CD14-positive monocyte (primary cell): ENCODE measurements at regions not wholly inside any gene's neighbourhood (a gene's known extent, or its start where the extent isn't known, plus 50 kb on each side); places are given as distances from the start of the nearest gene placed in this dataset.

Experiments used
- DNase-seq, 3 donors: peaks; one replicate each; pipeline ENCODE4 v3.0.0-alpha.2; 2011 to 2022
- H2AFZ ChIP-seq: 2 replicates; pipeline ENCODE4 v1.6.0; 2012; ENCODE audit warnings: mild to moderate bottlenecking, low read depth, low read length, inconsistent platforms; ENCODE audit not compliant: insufficient read depth, poor library complexity, severe bottlenecking
- H3K27ac ChIP-seq, 2 donors: 1 replicate in 1 of 2; 2 replicates in 1 of 2; pipeline ENCODE4 v1.5.1; 2012 to 2013; ENCODE audit warnings: low read length in 2 of 2, control low read depth in 1 of 2, inconsistent platforms in 1 of 2, low read depth in 1 of 2, mild to moderate bottlenecking in 1 of 2
- H3K27me3 ChIP-seq, 2 donors: one replicate each; pipeline versions ENCODE4 v1.6.0 to v1.6.1; 2011 to 2013; ENCODE audit warnings: low read length in 2 of 2; ENCODE audit not compliant: control insufficient read depth in 2 of 2, insufficient read depth in 2 of 2
- H3K36me3 ChIP-seq, 2 donors: replicated peaks in 1 of 2; 1 replicate in 1 of 2; 2 replicates in 1 of 2; pipeline versions ENCODE4 v1.5.1 to v1.6.1; 2012 to 2013; ENCODE audit warnings: low read length in 2 of 2, control low read depth in 1 of 2, inconsistent platforms in 1 of 2, mild to moderate bottlenecking in 1 of 2; ENCODE audit not compliant: insufficient read depth in 2 of 2, control insufficient read depth in 1 of 2
- H3K4me1 ChIP-seq, 2 donors: 1 replicate in 1 of 2; 2 replicates in 1 of 2; pipeline versions ENCODE4 v1.5.1 to v1.6.1; 2012 to 2013; ENCODE audit warnings: low read length in 2 of 2, control low read depth in 1 of 2, inconsistent platforms in 1 of 2, mild to moderate bottlenecking in 1 of 2, moderate library complexity in 1 of 2; ENCODE audit not compliant: insufficient read depth in 2 of 2, control insufficient read depth in 1 of 2
- H3K4me2 ChIP-seq: replicated peaks from 2 replicates; pipeline ENCODE3; 2012; ENCODE audit warnings: low read length, moderate library complexity, mild to moderate bottlenecking; ENCODE audit not compliant: poor library complexity, severe bottlenecking; ENCODE audit errors: extremely low read depth
- H3K4me3 ChIP-seq, 3 experiments: fragments of 200-600 bp in 1 of 3; sonication (generic) in 1 of 3; replicated peaks in 1 of 3; 1 replicate in 2 of 3; 2 replicates in 1 of 3; pipeline ENCODE4 v1.5.1; 2011 to 2013; ENCODE audit warnings: low read length in 3 of 3, mild to moderate bottlenecking in 3 of 3, control low read depth in 2 of 3, low read depth in 2 of 3, inconsistent platforms in 1 of 3, moderate library complexity in 1 of 3
- H3K79me2 ChIP-seq: 2 replicates; pipeline ENCODE4 v1.6.0; 2012; ENCODE audit warnings: mild to moderate bottlenecking, control low read depth, inconsistent platforms, low read length, moderate library complexity; ENCODE audit not compliant: insufficient read depth
- H3K9ac ChIP-seq: 2 replicates; pipeline ENCODE4 v1.6.0; 2017; ENCODE audit warnings: low read length, mild to moderate bottlenecking; ENCODE audit not compliant: insufficient read depth, poor library complexity, severe bottlenecking
- H3K9me3 ChIP-seq, 2 donors: replicated peaks in 1 of 2; 1 replicate in 1 of 2; 2 replicates in 1 of 2; pipeline versions ENCODE4 v1.5.1 to v1.6.1; 2012 to 2013; ENCODE audit warnings: low read length in 2 of 2, control low read depth in 1 of 2; ENCODE audit not compliant: control insufficient read depth in 1 of 2, insufficient read depth in 1 of 2
- H4K20me1 ChIP-seq: 2 replicates; pipeline ENCODE4 v1.6.0; 2012; ENCODE audit warnings: mild to moderate bottlenecking, low read length, control low read depth, moderate library complexity; ENCODE audit not compliant: insufficient read depth
- H3K27ac Mint-ChIP-seq, 7 donors: one replicate each; pipeline ENCODE4 v1.8.0; 2020; ENCODE audit warnings: mild to moderate bottlenecking in 7 of 7, mixed read lengths in 7 of 7, moderate library complexity in 6 of 7, inconsistent platforms in 2 of 7
- H3K27me3 Mint-ChIP-seq, 3 donors: one replicate each; pipeline ENCODE4 v1.8.0; 2021 to 2022; ENCODE audit warnings: low read depth in 3 of 3, mild to moderate bottlenecking in 3 of 3, mixed read lengths in 3 of 3, moderate library complexity in 3 of 3, inconsistent platforms in 1 of 3
- H3K36me3 Mint-ChIP-seq, 2 donors: one replicate each; pipeline ENCODE4 v1.8.0; 2020; ENCODE audit warnings: mixed read lengths in 2 of 2, inconsistent platforms in 1 of 2, mild to moderate bottlenecking in 1 of 2
- H3K4me1 Mint-ChIP-seq: one replicate; pipeline ENCODE4 v1.8.0; 2020; ENCODE audit warnings: mild to moderate bottlenecking, mixed read lengths
- H3K4me3 Mint-ChIP-seq, 2 donors: one replicate each; pipeline ENCODE4 v1.8.0; 2020; ENCODE audit warnings: mild to moderate bottlenecking in 2 of 2, mixed read lengths in 2 of 2, moderate library complexity in 1 of 2
- H3K9me3 Mint-ChIP-seq, 7 donors: one replicate each; pipeline ENCODE4 v1.8.0; 2020 to 2022; ENCODE audit warnings: mixed read lengths in 7 of 7, mild to moderate bottlenecking in 6 of 7, moderate library complexity in 6 of 7, inconsistent platforms in 2 of 7
- CTCF ChIP-seq: fragments of 200-600 bp; IDR thresholded peaks from one replicate; pipeline ENCODE4 v1.8.0; 2022; ENCODE audit warnings: antibody characterized with exemption, mild to moderate bottlenecking
- WGBS: methylation state at CpG from one replicate; pipeline ENCODE4 v1.1.5; 2013; ENCODE audit warnings: missing lambda C conversion rate; ENCODE audit not compliant: insufficient coverage; 5-methylcytosine and 5-hydroxymethylcytosine counted together
- intact Hi-C, 2 donors: fragments of 100-400 bp; cut with micrococcal nuclease; formaldehyde crosslinking; loops; one replicate each; pipeline versions ENCODE4 v1.15.0 to v1.15.1; 2023

GRCh38 chr21:41668051-41668541 is 98.8 kb downstream of the RIPK4 start:
- peaks cover 51% of the 10 kb centered on the region for H3K4me1 Mint-ChIP-seq

DNA sequence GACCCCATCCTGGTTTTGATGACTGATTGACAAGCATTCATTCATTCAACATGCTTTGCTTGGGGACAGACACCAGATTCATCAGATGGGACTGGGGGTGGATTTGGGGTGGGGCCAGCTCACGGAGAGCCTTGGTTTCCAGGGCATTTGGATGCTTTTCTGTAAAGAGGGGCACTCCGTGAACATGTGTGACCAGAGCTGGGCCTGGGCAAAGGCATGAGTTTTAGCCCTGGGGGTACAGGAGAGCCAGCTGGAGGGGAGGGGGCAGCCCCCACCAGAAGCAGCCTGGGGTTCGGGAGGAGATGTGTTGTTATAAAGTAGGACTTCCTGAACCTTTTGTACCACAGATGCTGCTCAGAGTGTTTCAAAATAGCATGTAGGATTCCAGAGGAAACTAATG is 99.7 kb downstream of the RIPK4 start:
- Histone ChIP-seq H3K9me3 (no peaks in the 10 kb centered on the region), H3K36me3 (no peaks in the 10 kb centered on the region), H3K79me2 (no peaks in the 10 kb centered on the region), H3K9ac (no peak overlapping the region), H3K4me3 (peak overlapping the region in 1 of 3 experiments; percentile 45), H3K4me2 (peak overlapping the region; percentile 59), H3K27me3 (no peaks in the 10 kb centered on the region), H2AFZ (peak overlapping the region; percentile 59), H3K27ac (peak overlapping the region; percentile 35 to 73), H4K20me1 (no peaks in the 10 kb centered on the region), H3K4me1 (peaks cover 47 to 57% of the 10 kb centered on the region in 2 donors)
- H3K4me1 Mint-ChIP-seq, result peaks cover 46% of the 10 kb centered on the region
- TF ChIP-seq CTCF, result no peak
- 100% methylated on average over 2 of the region's 3 CpGs for WGBS
- peaks cover 0 to 2% of the 10 kb centered on the region in 2 donors for H3K36me3 Mint-ChIP-seq
- no peaks in the 10 kb centered on the region for H3K9me3 Mint-ChIP-seq
- H3K27ac Mint-ChIP-seq, result peak overlapping the region in 6 of 7 donors; percentile 49 to 82 (median 71)
- H3K4me3 Mint-ChIP-seq, result no peak overlapping the region
- intact Hi-C loops, result no loop called here
- peaks cover 2 to 5% (median 2%) of the 10 kb centered on the region in 3 donors for H3K27me3 Mint-ChIP-seq
- no peak for DNase-seq

More at GRCh38 chr21:41668051-41668541, 98.8 kb downstream of the RIPK4 start:
- Histone ChIP-seq H3K4me3 (no peak overlapping the region), H3K27me3 (no peaks in the 10 kb centered on the region), H3K4me2 (no peak overlapping the region), H3K9me3 (no peaks in the 10 kb centered on the region), H2AFZ (no peak overlapping the region), H3K9ac (no peak overlapping the region), H3K27ac (no peak overlapping the region), H3K36me3 (no peaks in the 10 kb centered on the region), H4K20me1 (no peaks in the 10 kb centered on the region), H3K79me2 (no peaks in the 10 kb centered on the region), H3K4me1 (peaks cover 51 to 62% of the 10 kb centered on the region in 2 donors)
- DNase-seq, result no peak
- TF ChIP-seq CTCF, result no peak
- 91% methylated on average over 11 of the region's 11 CpGs for WGBS
- H3K27ac Mint-ChIP-seq, result no peak overlapping the region
- peaks cover 1 to 6% (median 2%) of the 10 kb centered on the region in 3 donors for H3K27me3 Mint-ChIP-seq
- H3K36me3 Mint-ChIP-seq, result peaks cover 0 to 2% of the 10 kb centered on the region in 2 donors
- no peaks in the 10 kb centered on the region for H3K9me3 Mint-ChIP-seq
- intact Hi-C loops, result no loop called here
- H3K4me3 Mint-ChIP-seq, result no peak overlapping the region
